Esophagus (tissue), 2 donors: ENCODE measurements at regions not wholly inside any gene's neighbourhood (a gene's known extent, or its start where the extent isn't known, plus 50 kb on each side); places are given as distances from the start of the nearest gene placed in this dataset.

Experiments used
- H3K27ac ChIP-seq, 2 donors: one replicate each; pipeline ENCODE4 v1.5.1; 2013; ENCODE audit warnings: low read depth in 2 of 2, mild to moderate bottlenecking in 2 of 2, inconsistent platforms in 1 of 2, low read length in 1 of 2, moderate library complexity in 1 of 2
- H3K27me3 ChIP-seq, 2 donors: one replicate each; pipeline ENCODE4 v1.6.1; 2013; ENCODE audit warnings: low read length in 2 of 2, control low read depth in 1 of 2, mild to moderate bottlenecking in 1 of 2; ENCODE audit not compliant: insufficient read depth in 2 of 2, control insufficient read depth in 1 of 2
- H3K36me3 ChIP-seq, 2 donors: one replicate each; pipeline ENCODE4 v1.6.1; 2013; ENCODE audit warnings: low read length in 1 of 2; ENCODE audit not compliant: control insufficient read depth in 2 of 2, insufficient read depth in 2 of 2
- H3K4me1 ChIP-seq, 2 donors: one replicate each; pipeline ENCODE4 v1.6.1; 2013; ENCODE audit warnings: low read length in 1 of 2; ENCODE audit not compliant: control insufficient read depth in 2 of 2, insufficient read depth in 2 of 2
- H3K4me3 ChIP-seq, 2 donors: one replicate each; pipeline ENCODE4 v1.5.1; 2013; ENCODE audit warnings: low read length in 2 of 2, mild to moderate bottlenecking in 2 of 2, low read depth in 1 of 2, moderate library complexity in 1 of 2
- H3K9me3 ChIP-seq, 2 donors: one replicate each; pipeline ENCODE4 v1.6.1; 2013; ENCODE audit warnings: mild to moderate bottlenecking in 2 of 2, low read depth in 1 of 2, low read length in 1 of 2, moderate library complexity in 1 of 2; ENCODE audit not compliant: control insufficient read depth in 2 of 2, insufficient read depth in 1 of 2
- WGBS, 2 donors: extraction: QIAGEN DNeasy Blood & Tissue Kit; methylation state at CpG; one replicate each; pipeline ENCODE4 v1.1.7; 2013; 5-methylcytosine and 5-hydroxymethylcytosine counted together
- donor health status: healthy with polysubstance abuse.
- donor health status: Bipolar disorder and iron deficiency.

DNA sequence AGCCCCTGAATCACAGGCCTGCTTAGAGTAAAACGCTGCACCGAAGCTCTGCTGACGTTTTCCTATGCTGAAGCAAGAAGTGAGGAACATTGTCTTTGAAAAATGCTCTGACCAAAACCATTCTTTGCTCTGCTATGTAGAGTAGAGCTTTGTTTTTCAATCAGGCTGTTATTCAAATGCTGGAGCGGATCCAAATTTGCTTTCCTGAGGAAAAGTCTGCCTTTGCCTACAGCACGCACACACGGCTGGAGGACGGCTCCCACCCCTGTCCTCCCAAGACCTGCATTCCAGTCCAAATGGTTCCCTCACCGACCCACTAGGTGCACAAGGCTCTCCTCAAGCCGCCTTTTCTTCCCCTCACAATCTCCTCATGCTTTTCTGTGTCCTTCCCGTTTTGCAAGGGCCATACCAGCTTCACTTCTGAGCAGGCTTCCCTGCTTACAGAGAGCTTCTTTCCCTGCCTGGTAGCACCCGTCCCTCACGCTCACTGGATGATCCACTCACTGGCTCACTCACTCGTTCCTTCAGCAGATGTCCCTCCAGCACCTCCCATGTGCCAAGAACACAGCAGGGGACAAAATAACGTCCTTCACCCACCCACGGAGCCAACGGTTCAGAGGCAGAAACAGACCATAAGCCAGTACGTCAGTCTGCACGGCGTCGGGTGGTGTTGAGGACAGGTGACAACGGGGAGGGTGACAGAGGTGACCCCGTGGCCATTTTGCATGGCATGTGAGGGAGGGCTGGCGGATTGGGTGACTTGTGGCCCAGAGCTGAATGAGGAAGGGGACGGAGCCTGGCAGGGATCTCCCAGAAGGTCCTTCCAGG, 137.9 kb upstream of the NEDD9 start:
- no peaks in the 10 kb centered on the region for H3K27me3 ChIP-seq
- peaks cover 0 to 5% of the 10 kb centered on the region in 2 donors for H3K4me1 ChIP-seq
- H3K36me3 ChIP-seq: no peaks in the 10 kb centered on the region
- H3K9me3 ChIP-seq: no peaks in the 10 kb centered on the region
- peak overlapping the region in 1 of 2 donors; percentile 31 for H3K27ac ChIP-seq
- no peak overlapping the region for H3K4me3 ChIP-seq
- WGBS, 2 donors: 79 to 86% methylated on average over 24 of the region's 24 CpGs

DNA sequence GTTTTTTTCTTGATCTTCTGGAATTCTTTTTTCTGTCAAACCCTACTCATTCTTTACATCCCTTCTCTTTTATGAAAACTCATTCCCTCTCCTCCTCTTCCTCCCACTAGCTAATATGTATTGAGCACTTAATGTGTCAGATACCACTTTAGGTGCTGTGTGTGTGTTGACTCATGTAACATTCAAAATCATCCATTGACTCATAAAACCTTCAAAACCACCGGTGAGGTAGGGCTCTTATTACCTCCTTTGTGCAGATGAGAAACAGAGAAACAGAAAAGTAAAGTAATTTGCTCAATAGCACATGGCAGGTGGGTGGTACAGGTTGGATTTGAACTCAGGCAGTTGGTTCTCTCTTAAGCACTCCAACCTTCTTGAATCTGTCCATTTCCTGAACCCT, 136.3 kb upstream of the NEDD9 start:
- H3K27ac ChIP-seq: no peak overlapping the region
- peaks cover 0 to 5% of the 10 kb centered on the region in 2 donors for H3K4me1 ChIP-seq
- no peaks in the 10 kb centered on the region for H3K27me3 ChIP-seq
- no peaks in the 10 kb centered on the region for H3K36me3 ChIP-seq
- H3K4me3 ChIP-seq: no peak overlapping the region
- H3K9me3 ChIP-seq: no peaks in the 10 kb centered on the region
- 39 to 47% methylated on average over 1 of the region's 1 CpG for WGBS, 2 donors

DNA sequence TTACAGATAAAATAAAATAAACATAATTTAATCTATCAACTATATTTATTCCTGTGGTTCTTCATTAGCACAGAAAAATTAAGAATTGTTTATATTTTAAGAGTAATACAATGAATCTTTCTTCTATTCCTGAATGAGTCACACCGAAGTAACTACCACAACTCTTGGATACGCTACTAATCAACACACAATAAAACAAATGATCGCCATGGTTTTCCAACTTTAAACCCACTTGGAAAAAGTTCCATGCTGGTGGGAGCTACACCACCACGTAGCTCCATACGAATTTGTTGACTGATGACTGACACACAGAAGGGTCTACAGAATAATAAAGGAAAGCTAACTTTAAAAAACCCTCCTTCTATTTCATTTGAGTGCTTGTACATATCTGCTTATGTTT, 135.8 kb upstream of the NEDD9 start:
- H3K4me3 ChIP-seq: no peak overlapping the region
- no peaks in the 10 kb centered on the region for H3K27me3 ChIP-seq
- H3K27ac ChIP-seq: no peak overlapping the region
- no peaks in the 10 kb centered on the region for H3K9me3 ChIP-seq
- WGBS, 2 donors: 89 to 92% methylated on average over 5 of the region's 5 CpGs
- peaks cover 0 to 5% of the 10 kb centered on the region in 2 donors for H3K4me1 ChIP-seq
- no peaks in the 10 kb centered on the region for H3K36me3 ChIP-seq

DNA sequence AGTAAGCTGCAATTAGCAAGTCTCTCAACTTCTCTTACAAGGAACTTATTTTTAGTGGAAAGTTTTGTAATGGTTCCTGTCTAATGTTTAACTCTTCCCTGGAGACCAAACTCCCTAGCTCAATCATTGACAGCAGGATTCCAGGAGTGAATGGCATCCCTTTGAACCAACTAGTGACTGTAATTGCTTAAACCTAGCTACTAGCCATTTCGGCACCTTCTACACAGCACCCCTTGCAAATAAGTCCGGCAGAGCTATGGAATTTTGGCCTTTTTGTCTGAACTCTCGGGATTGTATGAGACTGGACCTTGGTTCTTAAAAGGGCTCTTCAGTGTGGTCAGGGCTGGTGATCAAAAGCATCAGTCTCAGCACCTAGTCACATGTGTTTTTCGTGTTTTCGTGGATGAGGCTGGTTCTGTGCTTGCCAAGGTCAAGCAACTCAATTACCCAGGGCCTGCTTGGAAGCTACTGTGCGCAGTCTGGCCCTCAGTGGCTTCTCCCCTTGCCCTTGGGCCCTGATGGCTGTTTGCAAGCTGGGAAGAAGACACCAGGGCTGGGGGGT, 135.3 kb upstream of the NEDD9 start:
- H3K9me3 ChIP-seq: no peaks in the 10 kb centered on the region
- H3K27ac ChIP-seq: no peak overlapping the region
- no peaks in the 10 kb centered on the region for H3K36me3 ChIP-seq
- H3K4me3 ChIP-seq: no peak overlapping the region
- H3K4me1 ChIP-seq: peaks cover 0 to 5% of the 10 kb centered on the region in 2 donors
- no peaks in the 10 kb centered on the region for H3K27me3 ChIP-seq
- 75 to 90% methylated on average over 6 of the region's 6 CpGs for WGBS, 2 donors

DNA sequence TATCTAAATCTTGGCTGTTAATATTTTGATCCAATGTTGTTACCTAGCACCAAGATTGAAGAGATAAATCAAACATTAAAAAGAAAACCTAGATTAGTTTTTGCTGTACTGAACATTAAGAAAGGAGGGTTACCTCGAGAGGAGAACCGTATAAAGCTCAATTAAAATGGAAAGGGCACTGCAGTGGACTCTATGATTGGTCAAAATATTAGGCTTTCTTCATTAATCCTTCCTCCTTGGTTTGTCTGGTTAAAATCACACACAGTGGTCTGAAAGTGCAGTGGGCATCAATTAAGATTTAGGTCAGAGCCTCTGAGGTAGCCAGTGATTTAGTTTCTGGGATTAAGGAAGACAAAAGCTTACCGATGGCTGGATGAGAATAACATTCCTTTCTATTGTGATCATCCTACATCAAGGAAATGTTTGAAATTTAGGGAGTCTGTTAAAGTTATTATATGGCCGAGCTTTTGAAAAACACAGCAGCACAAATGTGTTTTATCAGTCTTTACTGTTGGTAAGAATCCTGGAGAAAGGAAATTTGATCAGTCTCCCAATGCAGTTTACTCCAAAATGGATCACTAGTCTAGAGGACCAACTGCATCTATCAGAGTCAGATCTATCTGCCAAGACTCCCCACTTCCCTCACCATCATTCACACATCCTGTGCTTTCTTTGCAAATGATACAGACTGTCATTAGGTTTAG, 134.6 kb upstream of the NEDD9 start:
- H3K36me3 ChIP-seq: no peaks in the 10 kb centered on the region
- no peak overlapping the region for H3K4me3 ChIP-seq
- 43 to 53% methylated on average over 4 of the region's 4 CpGs for WGBS, 2 donors
- H3K9me3 ChIP-seq: no peaks in the 10 kb centered on the region
- H3K4me1 ChIP-seq: peaks cover 0 to 5% of the 10 kb centered on the region in 2 donors
- no peak overlapping the region for H3K27ac ChIP-seq
- no peaks in the 10 kb centered on the region for H3K27me3 ChIP-seq

DNA sequence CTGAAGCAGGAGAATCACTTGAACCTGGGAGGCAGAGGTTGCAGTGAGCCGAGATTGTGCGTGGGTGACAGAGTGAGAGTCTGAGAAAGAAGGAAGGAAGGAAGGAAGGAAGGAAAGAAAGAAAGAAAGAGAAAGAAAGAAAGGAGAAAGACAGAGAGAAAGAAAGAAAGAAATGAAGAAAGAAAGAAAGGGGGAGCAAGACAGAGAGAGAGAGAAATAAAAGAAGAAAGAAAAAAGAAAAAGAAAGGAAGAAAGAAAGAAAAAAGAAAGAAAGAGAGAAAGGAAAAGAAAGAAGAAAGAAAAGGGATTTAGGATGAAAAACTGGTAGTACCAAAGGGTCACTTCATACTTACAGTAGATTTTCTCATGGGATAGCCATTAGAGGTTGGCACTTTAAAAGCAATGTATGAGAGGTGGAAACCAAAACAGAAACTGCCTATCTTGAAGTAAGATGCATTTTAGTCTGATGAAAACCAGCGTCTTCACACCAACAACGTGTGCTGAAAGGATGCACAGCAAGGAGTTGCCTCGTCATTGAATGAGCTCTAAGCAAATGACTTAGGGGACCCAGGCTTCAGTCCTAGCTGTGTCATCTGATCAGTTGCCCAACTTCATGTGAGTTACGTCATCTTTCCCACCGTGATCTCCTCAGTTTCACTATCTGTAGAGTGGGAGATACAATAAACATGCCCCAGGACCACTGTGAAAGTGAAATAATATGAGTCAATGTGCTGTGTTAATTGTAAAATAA, 133.9 kb upstream of the NEDD9 start:
- Histone ChIP-seq H3K36me3 (no peaks in the 10 kb centered on the region), H3K4me1 (peaks cover 0 to 5% of the 10 kb centered on the region in 2 donors), H3K27me3 (no peaks in the 10 kb centered on the region), H3K4me3 (no peak overlapping the region), H3K27ac (peak overlapping the region in 1 of 2 donors; percentile 4), H3K9me3 (no peaks in the 10 kb centered on the region)
- 76 to 77% methylated on average over 7 of the region's 7 CpGs for WGBS, 2 donors

DNA sequence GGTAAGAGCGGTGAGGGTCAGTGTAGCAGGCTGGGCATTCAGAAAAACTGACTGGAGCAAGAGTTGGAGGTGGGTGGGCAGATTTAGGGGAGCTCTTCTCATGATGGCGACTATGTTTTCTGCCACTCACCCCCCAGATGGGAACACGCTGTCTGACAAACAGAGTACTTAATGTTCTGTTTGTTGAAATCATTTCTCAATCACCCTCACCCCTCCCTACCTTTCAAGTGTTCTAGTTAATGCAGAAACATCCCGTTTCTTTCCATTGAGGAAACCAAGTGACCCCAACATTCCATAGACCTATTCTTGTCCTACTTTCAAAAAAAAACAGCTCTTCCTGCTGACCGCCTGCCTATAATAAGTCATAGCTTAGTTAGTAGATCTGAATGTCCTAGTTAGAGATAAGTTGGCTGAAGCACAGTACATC, 132.5 kb upstream of the NEDD9 start:
- Histone ChIP-seq H3K4me3 (no peak overlapping the region), H3K4me1 (peaks cover 0 to 2% of the 10 kb centered on the region in 2 donors), H3K9me3 (no peaks in the 10 kb centered on the region), H3K36me3 (no peaks in the 10 kb centered on the region), H3K27ac (no peak overlapping the region), H3K27me3 (no peaks in the 10 kb centered on the region)
- 71 to 77% methylated on average over 5 of the region's 5 CpGs for WGBS, 2 donors

DNA sequence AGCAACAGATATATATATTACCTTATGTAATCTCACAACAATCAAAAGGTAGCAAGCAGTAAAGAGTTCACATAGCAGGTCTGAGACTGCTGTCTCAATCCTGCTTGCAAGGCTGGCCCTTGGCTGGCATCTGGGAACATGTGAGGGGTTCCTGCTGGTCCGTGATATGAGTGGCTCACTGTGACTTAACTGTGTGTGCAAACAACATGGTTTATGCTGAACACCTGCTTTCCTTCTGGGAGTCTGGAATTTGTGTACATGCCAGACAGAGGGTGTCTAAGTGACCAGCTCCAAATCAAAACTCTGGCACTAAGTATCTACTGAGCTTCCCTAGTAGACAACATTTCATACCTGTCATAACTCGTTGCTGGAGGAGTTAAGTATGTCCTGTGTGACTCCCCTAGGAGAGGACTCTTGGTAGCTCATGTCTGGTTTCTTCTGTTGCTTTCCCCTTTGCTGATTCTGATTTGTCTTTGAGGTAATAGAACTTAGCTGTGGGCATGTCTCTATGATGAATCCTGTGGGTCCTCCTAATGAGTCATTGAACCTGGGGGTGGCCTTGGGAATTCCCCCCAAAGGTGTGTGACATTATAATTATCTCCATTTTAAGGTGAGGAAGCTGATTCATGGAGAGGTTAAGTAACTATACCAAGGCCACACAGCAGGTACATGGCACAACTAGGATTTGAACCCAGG, 131.6 kb upstream of the NEDD9 start:
- Histone ChIP-seq H3K4me3 (no peak overlapping the region), H3K27me3 (no peaks in the 10 kb centered on the region), H3K4me1 (peaks cover 0 to 4% of the 10 kb centered on the region in 2 donors), H3K36me3 (no peaks in the 10 kb centered on the region), H3K27ac (peak overlapping the region in 1 of 2 donors; percentile 2), H3K9me3 (no peaks in the 10 kb centered on the region)
- WGBS, 2 donors: 47 to 54% methylated on average over 2 of the region's 2 CpGs

DNA sequence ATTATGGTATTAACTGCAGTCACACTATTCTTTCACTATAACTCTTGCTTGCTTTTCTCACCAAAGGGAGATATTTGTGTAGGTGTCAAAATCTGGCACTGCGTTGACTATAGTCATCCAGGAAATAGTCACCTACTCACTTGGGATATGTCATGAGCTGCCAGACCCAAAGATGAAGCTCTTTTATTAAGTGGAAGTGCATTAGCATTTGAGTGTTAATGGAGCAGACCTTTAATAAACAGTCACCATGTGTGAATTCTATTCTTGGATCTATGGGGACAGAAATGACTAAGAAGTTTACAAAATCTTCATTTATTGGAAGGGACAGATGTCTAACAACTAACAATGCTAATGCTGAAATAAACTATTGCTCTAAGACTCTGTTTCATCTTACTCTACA, 130.1 kb upstream of the NEDD9 start:
- 41 to 58% methylated on average over 1 of the region's 1 CpG for WGBS, 2 donors
- Histone ChIP-seq H3K27ac (no peak overlapping the region), H3K4me1 (peaks cover 3 to 4% of the 10 kb centered on the region in 2 donors)

More for the DNA sequence above, 130.1 kb upstream of the NEDD9 start:
- Histone ChIP-seq H3K27me3 (no peaks in the 10 kb centered on the region), H3K4me3 (no peak overlapping the region), H3K9me3 (no peaks in the 10 kb centered on the region), H3K36me3 (no peaks in the 10 kb centered on the region)
